ENCODE measurements at regions not wholly inside any gene's neighbourhood (a gene's known extent, or its start where the extent isn't known, plus 50 kb on each side); places are given as distances from the start of the nearest gene placed in this dataset.
"Not testable (repeated sequence)": the region's sequence is repeated elsewhere in the genome, so short reads cannot be mapped to it uniquely, and the experiment has no call there.

GRCh38 chr10:7054915-7055314 lies 355.9 kb downstream of the SFMBT2 start:
- no peak for DNase-seq
- Mint-ChIP-seq H3K27me3 (no peaks in the 10 kb centered on the region), H3K9me3 (ENCODE audit: low read depth) (peaks cover 3% of the 10 kb centered on the region), H3K27ac (no peak overlapping the region), H3K4me1 (no peaks in the 10 kb centered on the region), H3K4me3 (no peak overlapping the region), H3K36me3 (ENCODE audit: low read depth) (no peaks in the 10 kb centered on the region)
- POLR2A ChIA-PET = no interaction called here
- CTCF ChIA-PET = interaction anchor here (0.6 to 0.8 kb wide), 2 partner anchors 364 to 373 kb away, joined by 3 to 5 read pairs; no protein-coding TSS in a partner anchor
- ATAC-seq = no peak
- intact Hi-C loops (cut with DNase I, micrococcal nuclease) = no loop called here

GRCh38 chr10:7053195-7053594 lies 357.6 kb downstream of the SFMBT2 start:
- Mint-ChIP-seq H3K9me3 (ENCODE audit: low read depth) (peaks cover 6% of the 10 kb centered on the region), H3K4me1 (no peaks in the 10 kb centered on the region), H3K27ac (no peak overlapping the region), H3K36me3 (ENCODE audit: low read depth) (no peaks in the 10 kb centered on the region), H3K4me3 (no peak overlapping the region), H3K27me3 (no peaks in the 10 kb centered on the region)
- intact Hi-C loops (cut with DNase I, micrococcal nuclease) = no loop called here
- DNase-seq = no peak
- ATAC-seq = no peak
- POLR2A ChIA-PET = no interaction called here
- CTCF ChIA-PET = interaction anchor here (1.4 kb wide), 1 partner anchor 135 kb away, joined by 3 read pairs; no protein-coding TSS in a partner anchor

GRCh38 chr10:7050024-7050423 lies 360.8 kb downstream of the SFMBT2 start:
- peaks cover 16% of the 10 kb centered on the region for H3K4me1 Mint-ChIP-seq
- H3K36me3 Mint-ChIP-seq (ENCODE audit: low read depth); ATAC-seq; H3K27me3 Mint-ChIP-seq; intact Hi-C loops (cut with DNase I, micrococcal nuclease); H3K27ac Mint-ChIP-seq; POLR2A ChIA-PET; H3K4me3 Mint-ChIP-seq; DNase-seq: not testable (repeated sequence)
- H3K9me3 Mint-ChIP-seq (ENCODE audit: low read depth) = peaks cover 11% of the 10 kb centered on the region
- CTCF ChIA-PET = interaction anchor here (0.6 kb wide), 1 partner anchor 100 kb away, joined by 3 read pairs; no protein-coding TSS in a partner anchor

- ATAC-seq (no peak), DNase-seq (no peak)
- Mint-ChIP-seq H3K4me3 (no peak overlapping the region), H3K4me1 (peaks cover 20% of the 10 kb centered on the region), H3K27ac (no peak overlapping the region), H3K36me3 (ENCODE audit: low read depth) (no peaks in the 10 kb centered on the region), H3K9me3 (ENCODE audit: low read depth) (peaks cover 11% of the 10 kb centered on the region), H3K27me3 (no peaks in the 10 kb centered on the region)
- ChIA-PET CTCF (no interaction called here), POLR2A (no interaction called here)
- intact Hi-C loops (cut with DNase I, micrococcal nuclease) = no loop called here
Measured at GRCh38 chr10:7048061-7048460, 362.8 kb downstream of the SFMBT2 start.

- DNase-seq (no peak), ATAC-seq (no peak)
- Mint-ChIP-seq H3K9me3 (ENCODE audit: low read depth) (peaks cover 11% of the 10 kb centered on the region), H3K27me3 (no peaks in the 10 kb centered on the region), H3K4me1 (peaks cover 20% of the 10 kb centered on the region), H3K36me3 (ENCODE audit: low read depth) (no peaks in the 10 kb centered on the region), H3K27ac (no peak overlapping the region), H3K4me3 (no peak overlapping the region)
- ChIA-PET POLR2A (no interaction called here), CTCF (no interaction called here)
- intact Hi-C loops (cut with DNase I, micrococcal nuclease) = no loop called here
Measured at GRCh38 chr10:7046615-7047014, 364.2 kb downstream of the SFMBT2 start.

- ATAC-seq = no peak
- POLR2A ChIA-PET = no interaction called here
- DNase-seq = no peak
- CTCF ChIA-PET = no interaction called here
- Mint-ChIP-seq H3K27me3 (no peaks in the 10 kb centered on the region), H3K36me3 (ENCODE audit: low read depth) (no peaks in the 10 kb centered on the region), H3K27ac (no peak overlapping the region), H3K9me3 (ENCODE audit: low read depth) (peaks cover 11% of the 10 kb centered on the region), H3K4me1 (peaks cover 20% of the 10 kb centered on the region), H3K4me3 (no peak overlapping the region)
- intact Hi-C loops (cut with DNase I, micrococcal nuclease) = no loop called here
Measured at GRCh38 chr10:7045891-7046599, 364.8 kb downstream of the SFMBT2 start.

- Mint-ChIP-seq H3K27me3 (peaks cover 4% of the 10 kb centered on the region), H3K4me1 (peaks cover 25% of the 10 kb centered on the region), H3K9me3 (ENCODE audit: low read depth) (peaks cover 5% of the 10 kb centered on the region), H3K36me3 (ENCODE audit: low read depth) (no peaks in the 10 kb centered on the region), H3K4me3 (no peak overlapping the region), H3K27ac (no peak overlapping the region)
- ATAC-seq = no peak
- intact Hi-C loops (cut with DNase I, micrococcal nuclease) = no loop called here
- no peak for DNase-seq
- POLR2A ChIA-PET = no interaction called here
- CTCF ChIA-PET = interaction anchor here (0.6 to 1.2 kb wide), 2 partner anchors 11 to 13 kb away, joined by 3 read pairs; no protein-coding TSS in a partner anchor
Measured at GRCh38 chr10:7043055-7043653, 367.7 kb downstream of the SFMBT2 start.

- intact Hi-C loops (cut with DNase I, micrococcal nuclease) = no loop called here
- CTCF ChIA-PET = interaction anchor here (1.2 kb wide), 1 partner anchor 11 kb away, joined by 3 read pairs; no protein-coding TSS in a partner anchor
- ATAC-seq = no peak
- Mint-ChIP-seq H3K9me3 (ENCODE audit: low read depth) (peaks cover under 1% of the 10 kb centered on the region), H3K4me1 (peaks cover 29% of the 10 kb centered on the region), H3K27me3 (peaks cover 4% of the 10 kb centered on the region), H3K27ac (no peak overlapping the region), H3K36me3 (ENCODE audit: low read depth) (no peaks in the 10 kb centered on the region), H3K4me3 (no peak overlapping the region)
- POLR2A ChIA-PET = interaction anchor here (0.6 kb wide), 1 partner anchor 645 kb away, joined by 5 read pairs; no protein-coding TSS in a partner anchor
- DNase-seq = no peak
Measured at GRCh38 chr10:7042419-7043054, 368.3 kb downstream of the SFMBT2 start.

GRCh38 chr10:7042000-7042399 lies 368.8 kb downstream of the SFMBT2 start:
- Mint-ChIP-seq H3K4me3 (no peak overlapping the region), H3K27me3 (peaks cover 4% of the 10 kb centered on the region), H3K36me3 (ENCODE audit: low read depth) (no peaks in the 10 kb centered on the region), H3K9me3 (ENCODE audit: low read depth) (no peaks in the 10 kb centered on the region), H3K27ac (no peak overlapping the region), H3K4me1 (peaks cover 28% of the 10 kb centered on the region)
- POLR2A ChIA-PET = interaction anchor here (0.6 kb wide), 1 partner anchor 645 kb away, joined by 5 read pairs; no protein-coding TSS in a partner anchor
- CTCF ChIA-PET = interaction anchor here (1.2 kb wide), 1 partner anchor 10 kb away, joined by 3 read pairs; no protein-coding TSS in a partner anchor
- intact Hi-C loops (cut with DNase I, micrococcal nuclease) = no loop called here
- ATAC-seq = no peak
- DNase-seq = no peak

- H3K27ac Mint-ChIP-seq = no peak overlapping the region
- peaks cover 4% of the 10 kb centered on the region for H3K27me3 Mint-ChIP-seq
- CTCF ChIA-PET = no interaction called here
- H3K9me3 Mint-ChIP-seq (ENCODE audit: low read depth) = no peaks in the 10 kb centered on the region
- no peak overlapping the region for H3K4me3 Mint-ChIP-seq
- POLR2A ChIA-PET = no interaction called here
- DNase-seq = no peak
- no peak for ATAC-seq
- intact Hi-C loops (cut with DNase I, micrococcal nuclease) = no loop called here
- H3K36me3 Mint-ChIP-seq (ENCODE audit: low read depth) = no peaks in the 10 kb centered on the region
- H3K4me1 Mint-ChIP-seq = peaks cover 17% of the 10 kb centered on the region
Measured at GRCh38 chr10:7040681-7041080, 370.2 kb downstream of the SFMBT2 start.

- Mint-ChIP-seq H3K4me3 (no peak overlapping the region), H3K36me3 (ENCODE audit: low read depth) (no peaks in the 10 kb centered on the region), H3K27me3 (peaks cover 4% of the 10 kb centered on the region), H3K4me1 (peaks cover 19% of the 10 kb centered on the region), H3K27ac (no peak overlapping the region), H3K9me3 (ENCODE audit: low read depth) (no peaks in the 10 kb centered on the region)
- ATAC-seq (no peak), DNase-seq (no peak)
- intact Hi-C loops (cut with DNase I, micrococcal nuclease) = no loop called here
- ChIA-PET POLR2A (interaction anchor here (0.5 kb wide), 1 partner anchor 13 kb away, joined by 3 read pairs; no protein-coding TSS in a partner anchor), CTCF (interaction anchor here (1.4 kb wide), 1 partner anchor 122 kb away, joined by 4 read pairs; no protein-coding TSS in a partner anchor)
Measured at GRCh38 chr10:7039859-7040258, 371.0 kb downstream of the SFMBT2 start.
